HPDE6-E6E7 (cell line): ENCODE measurements at regions not wholly inside any gene's neighbourhood (a gene's known extent, or its start where the extent isn't known, plus 50 kb on each side); places are given as distances from the start of the nearest gene placed in this dataset.
"Not testable (repeated sequence)": the region's sequence is repeated elsewhere in the genome, so short reads cannot be mapped to it uniquely, and the experiment has no call there.

Experiments used
- DNase-seq: peaks from one replicate; pipeline ENCODE4 v3.0.0; 2011; ENCODE audit warnings: missing footprints; ENCODE audit errors: extremely low spot score

GRCh38 chr2:14977021-14977420, 344.5 kb downstream of the LRATD1 start:
- no peak for DNase-seq

DNA sequence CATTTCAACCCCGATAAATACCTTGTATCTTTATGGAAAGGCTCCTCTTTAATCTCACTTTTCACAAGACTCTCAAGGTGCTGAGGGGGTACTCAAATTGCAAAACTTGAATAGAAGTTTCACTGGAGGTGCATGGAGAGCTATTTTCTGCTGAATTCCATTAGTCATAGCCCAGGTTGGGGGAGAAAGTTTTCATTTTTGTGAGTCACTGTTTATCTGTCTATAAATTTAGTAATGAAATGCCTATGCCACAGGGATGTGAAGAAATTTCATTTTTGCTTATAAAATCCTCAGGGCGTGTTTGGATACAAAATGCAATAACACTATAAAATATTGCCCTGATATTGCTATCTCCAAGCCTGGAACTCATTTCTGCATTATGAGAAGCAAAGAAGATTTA, 346.3 kb downstream of the LRATD1 start:
- DNase-seq: no peak

GRCh38 chr2:14982790-14983189, 350.3 kb downstream of the LRATD1 start:
- no peak for DNase-seq

- DNase-seq: no peak
Observed at GRCh38 chr2:14988600-14988999, 356.1 kb downstream of the LRATD1 start.

DNA sequence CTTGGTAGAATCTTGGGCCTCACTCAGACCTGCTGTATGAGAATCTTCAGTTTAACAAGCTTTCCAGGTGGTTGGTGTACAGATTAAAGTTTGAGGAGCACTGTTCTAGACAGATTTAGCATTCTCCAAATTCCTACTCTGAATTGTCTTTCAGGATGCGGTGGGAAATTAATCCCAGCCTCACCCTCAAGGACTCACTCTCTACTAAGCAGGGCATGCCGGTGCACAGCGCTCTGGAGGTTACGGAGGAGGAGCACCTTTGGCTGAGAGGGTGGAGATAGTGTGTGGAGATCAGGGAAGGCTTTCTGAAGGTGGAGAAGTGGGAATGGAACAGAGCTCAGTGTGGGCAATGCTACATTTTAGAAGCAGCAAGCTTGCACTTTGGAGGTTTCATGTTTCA, 359.2 kb downstream of the LRATD1 start:
- no peak for DNase-seq

DNA sequence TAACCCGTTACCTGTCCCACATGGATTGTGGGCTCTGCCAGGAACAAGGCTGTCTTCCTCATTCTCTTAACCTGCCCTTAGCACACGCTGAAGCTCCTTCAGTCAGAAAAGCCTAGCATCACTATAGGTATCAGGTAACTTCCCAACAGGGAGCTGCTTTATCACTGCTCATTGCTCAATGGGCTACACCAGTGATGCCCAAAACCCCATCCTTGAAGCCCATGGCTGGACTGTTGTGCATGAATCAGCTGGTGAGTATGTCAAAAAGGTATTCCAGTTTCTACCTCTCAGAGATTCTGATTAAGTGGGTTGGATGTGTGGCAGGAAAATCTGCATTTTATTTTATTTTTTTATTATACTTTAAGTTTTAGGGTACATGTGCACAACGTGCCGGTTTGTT, 362.2 kb downstream of the LRATD1 start:
- no peak for DNase-seq

GRCh38 chr2:14996351-14997014, 364.0 kb downstream of the LRATD1 start:
- no peak for DNase-seq

GRCh38 chr2:14998546-14998945, 366.0 kb downstream of the LRATD1 start:
- DNase-seq: no peak

- no peak for DNase-seq
Observed at GRCh38 chr2:14999114-14999661, 366.7 kb downstream of the LRATD1 start.

- not testable (repeated sequence) for DNase-seq
Observed at GRCh38 chr2:15002519-15002918, 370.0 kb downstream of the LRATD1 start.

GRCh38 chr2:15006667-15007066, 374.1 kb downstream of the LRATD1 start:
- no peak for DNase-seq

DNA sequence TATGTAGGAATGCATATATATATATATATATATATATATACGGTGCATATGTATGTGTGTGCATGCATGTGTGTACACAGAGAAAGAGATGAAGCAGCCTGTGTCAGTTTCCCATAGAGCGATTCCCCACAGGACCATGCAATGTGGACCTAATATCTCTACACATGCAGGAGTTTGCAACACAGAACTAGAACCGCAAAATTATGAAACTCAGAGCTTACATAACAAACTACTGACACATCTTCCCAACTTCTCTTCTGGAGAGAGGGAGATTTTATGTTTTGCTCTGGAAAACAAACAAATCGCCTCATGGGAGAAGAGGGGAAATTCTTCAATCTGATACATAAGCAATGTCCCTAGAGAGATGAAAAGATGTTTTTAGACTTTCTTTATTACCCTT, 377.2 kb downstream of the LRATD1 start:
- DNase-seq: no peak

GRCh38 chr2:15010346-15010745, 377.8 kb downstream of the LRATD1 start:
- no peak for DNase-seq

DNA sequence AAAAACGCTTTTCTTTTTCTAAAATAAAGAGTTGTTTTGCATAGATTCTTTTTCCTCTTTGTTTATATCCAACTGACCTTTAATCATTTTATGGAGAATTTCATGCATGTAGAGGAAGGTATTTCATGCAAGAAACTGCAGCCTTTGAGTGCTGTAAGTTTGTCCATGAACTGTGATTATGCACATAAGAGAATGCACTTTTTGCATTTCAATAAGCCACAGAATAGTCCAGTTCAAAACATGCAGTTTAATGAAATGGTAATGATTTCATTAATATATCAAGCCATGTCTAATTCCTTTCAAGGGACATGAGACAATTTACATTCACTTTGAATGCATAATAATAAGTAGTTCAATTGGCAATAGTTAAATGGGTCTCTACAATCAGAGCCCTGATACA, 386.3 kb downstream of the LRATD1 start:
- no peak for DNase-seq

GRCh38 chr2:15023221-15023620, 390.7 kb downstream of the LRATD1 start:
- no peak for DNase-seq

DNA sequence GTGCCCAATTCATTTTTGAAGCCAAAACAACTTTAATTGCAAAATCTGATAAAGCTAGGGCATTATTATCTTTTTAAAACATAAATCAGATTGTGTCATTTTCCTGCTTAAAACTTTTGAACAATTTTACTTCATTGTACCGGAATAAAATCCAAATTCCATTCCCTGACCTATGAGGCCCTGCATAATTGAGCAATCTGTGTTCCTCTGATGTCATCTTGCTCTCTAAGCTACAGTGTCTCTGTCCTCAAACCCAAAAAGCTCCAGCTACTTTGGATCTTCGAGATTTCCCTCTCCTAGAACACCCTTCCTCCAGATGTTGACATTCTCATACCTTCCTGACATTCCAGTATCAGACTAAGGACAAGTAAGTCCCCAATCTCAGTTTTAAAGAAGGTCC, 395.9 kb downstream of the LRATD1 start:
- DNase-seq: no peak

- no peak for DNase-seq
Observed at GRCh38 chr2:15031745-15032240, 399.3 kb downstream of the LRATD1 start.

DNA sequence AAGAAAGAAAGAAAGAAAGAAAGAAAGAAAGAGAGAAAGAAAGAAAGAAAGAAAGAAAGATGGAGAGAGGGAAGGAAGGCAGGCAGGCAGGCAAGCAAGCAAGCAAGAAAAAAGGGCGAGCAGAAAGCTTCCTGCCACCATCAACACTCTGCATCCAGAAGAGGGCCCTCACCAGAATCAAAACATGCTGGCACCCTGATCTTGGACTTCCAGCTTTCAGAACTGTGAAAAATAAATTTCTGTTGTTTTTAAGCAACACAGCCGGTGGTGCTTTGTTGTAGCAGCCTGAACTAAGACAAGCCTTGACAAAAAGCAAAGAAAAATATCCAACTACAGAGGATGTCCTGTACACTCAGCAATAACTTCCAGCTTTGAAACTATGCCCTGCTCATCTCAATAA, 401.7 kb downstream of the LRATD1 start:
- DNase-seq: no peak

GRCh38 chr2:15034860-15035259, 402.3 kb downstream of the LRATD1 start:
- no peak for DNase-seq

DNA sequence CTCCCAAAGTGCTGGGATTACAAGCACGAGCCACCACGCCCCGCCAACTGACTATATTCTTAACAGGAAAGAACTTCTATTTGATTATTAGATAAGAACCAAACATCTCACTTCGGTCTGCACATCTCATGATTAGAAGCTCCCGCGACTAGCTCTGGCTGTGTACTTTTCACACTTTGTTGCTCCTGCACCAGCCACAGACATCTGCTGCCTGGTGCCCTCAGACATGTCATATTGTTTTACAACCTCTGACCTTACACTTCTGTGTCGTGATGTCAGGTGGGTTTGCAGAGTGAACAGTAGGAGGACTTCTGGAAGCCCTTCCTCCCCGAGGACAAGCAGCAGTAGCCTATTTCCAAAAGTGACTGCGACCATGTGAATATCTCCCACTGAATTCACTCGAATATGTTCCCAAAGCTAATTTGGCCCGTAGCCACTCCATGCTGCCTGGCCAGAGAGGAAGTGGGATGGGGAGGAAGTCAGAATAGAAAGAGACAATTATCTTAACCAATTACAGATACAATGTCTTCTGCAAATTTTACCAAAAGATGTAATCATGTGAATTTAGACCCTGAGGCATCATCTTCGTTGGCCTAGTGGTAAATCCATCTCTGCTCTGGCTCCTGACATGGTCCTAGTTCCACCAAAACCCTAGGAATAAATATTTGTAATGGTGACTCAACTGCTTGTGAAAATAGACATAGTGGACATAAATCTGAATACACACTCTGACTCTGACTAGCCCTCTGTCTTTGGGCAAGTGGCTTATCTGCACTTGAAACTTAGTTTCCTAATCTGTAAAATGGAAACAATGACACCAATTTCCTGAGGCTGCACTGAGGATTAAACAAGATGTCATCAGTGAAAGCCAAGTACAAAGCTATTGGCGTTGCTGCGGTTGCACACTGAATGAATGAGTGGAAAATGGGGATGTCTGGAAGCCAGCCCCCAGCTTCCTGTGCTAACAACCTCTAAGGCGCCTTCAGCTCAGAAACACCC, 406.1 kb downstream of the LRATD1 start:
- DNase-seq: no peak

- DNase-seq: no peak
Observed at GRCh38 chr2:15040429-15041084, 408.0 kb downstream of the LRATD1 start.

DNA sequence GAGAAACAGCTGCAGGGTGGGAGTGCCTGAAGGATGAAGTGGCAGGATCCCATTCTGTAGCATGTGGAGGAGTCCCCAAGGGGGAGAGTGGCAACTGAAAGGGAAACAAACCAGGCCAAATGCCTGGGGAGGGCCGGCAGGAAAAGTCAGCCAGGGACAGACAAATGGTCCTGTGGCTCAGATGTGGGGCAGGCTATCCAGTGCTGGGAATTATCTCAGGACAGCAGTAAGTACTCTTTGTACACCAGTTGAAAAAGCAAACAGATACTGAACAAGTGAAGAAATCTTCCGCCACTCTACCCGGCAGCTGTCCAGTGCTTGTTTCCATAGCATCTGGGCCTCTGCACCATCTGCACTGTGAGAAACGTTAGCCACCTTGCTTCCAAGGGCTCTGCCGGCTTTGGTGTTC, 408.9 kb downstream of the LRATD1 start:
- no peak for DNase-seq
